GM12891 (cell line): ENCODE measurements at regions not wholly inside any gene's neighbourhood (a gene's known extent, or its start where the extent isn't known, plus 50 kb on each side); places are given as distances from the start of the nearest gene placed in this dataset.

Source experiments
- POLR2A ChIP-seq: IDR thresholded peaks from 2 replicates; pipeline ENCODE4 v1.6.1; 2011; ENCODE audit warnings: low read depth, low read length, control low read depth
- POLR2AphosphoS5 ChIP-seq: IDR thresholded peaks from 2 replicates; pipeline ENCODE4 v1.6.1; 2011; ENCODE audit warnings: low read depth, low read length, control low read depth

DNA sequence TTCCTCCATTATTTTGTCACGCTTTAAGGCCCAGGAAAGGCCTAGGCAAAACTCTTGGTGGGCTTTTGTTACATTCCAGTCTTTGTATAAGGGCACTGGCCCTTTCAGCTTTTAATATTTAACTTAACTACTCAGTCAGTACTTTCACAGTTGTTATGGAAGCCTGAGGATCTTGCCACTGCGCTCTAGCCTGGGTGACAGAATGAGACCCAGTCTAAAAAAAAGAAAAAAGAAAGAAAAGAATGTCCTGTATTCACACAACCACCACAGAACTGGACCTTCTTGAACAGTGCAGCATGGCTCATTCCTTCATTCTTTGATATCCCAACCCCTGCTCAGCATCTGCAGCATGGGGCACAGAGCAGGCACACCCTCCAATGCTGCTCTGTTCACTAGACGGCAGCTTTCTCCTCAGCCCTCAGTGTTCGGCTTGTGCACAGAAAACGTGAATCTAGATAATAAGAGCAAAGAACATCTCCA, 59.6 kb upstream of the EPCAM start:
- TF ChIP-seq POLR2AphosphoS5 = no peak
- no peak for TF ChIP-seq POLR2A
